ENCODE measurements at regions not wholly inside any gene's neighbourhood (a gene's known extent, or its start where the extent isn't known, plus 50 kb on each side); places are given as distances from the start of the nearest gene placed in this dataset.

- TF ChIP-seq CTCF (IDR thresholded peaks at IDR 0.05; ENCODE audit: low read depth, low read length), result no peak
- TF ChIP-seq EZH2phosphoT487 (IDR thresholded peaks at IDR 0.05; ENCODE audit: low read depth), result no peak
These were observed 77.6 kb upstream of the MOCS1 start for GRCh38 chr6:40011844-40012243.
